ENCODE measurements at regions not wholly inside any gene's neighbourhood (a gene's known extent, or its start where the extent isn't known, plus 50 kb on each side); places are given as distances from the start of the nearest gene placed in this dataset.

- Histone ChIP-seq H3K27ac (no peak overlapping the region), H3K4me3 (no peak overlapping the region)
- DNase-seq (ENCODE audit: low spot score): no peak
- TF ChIP-seq, protein P1, sequence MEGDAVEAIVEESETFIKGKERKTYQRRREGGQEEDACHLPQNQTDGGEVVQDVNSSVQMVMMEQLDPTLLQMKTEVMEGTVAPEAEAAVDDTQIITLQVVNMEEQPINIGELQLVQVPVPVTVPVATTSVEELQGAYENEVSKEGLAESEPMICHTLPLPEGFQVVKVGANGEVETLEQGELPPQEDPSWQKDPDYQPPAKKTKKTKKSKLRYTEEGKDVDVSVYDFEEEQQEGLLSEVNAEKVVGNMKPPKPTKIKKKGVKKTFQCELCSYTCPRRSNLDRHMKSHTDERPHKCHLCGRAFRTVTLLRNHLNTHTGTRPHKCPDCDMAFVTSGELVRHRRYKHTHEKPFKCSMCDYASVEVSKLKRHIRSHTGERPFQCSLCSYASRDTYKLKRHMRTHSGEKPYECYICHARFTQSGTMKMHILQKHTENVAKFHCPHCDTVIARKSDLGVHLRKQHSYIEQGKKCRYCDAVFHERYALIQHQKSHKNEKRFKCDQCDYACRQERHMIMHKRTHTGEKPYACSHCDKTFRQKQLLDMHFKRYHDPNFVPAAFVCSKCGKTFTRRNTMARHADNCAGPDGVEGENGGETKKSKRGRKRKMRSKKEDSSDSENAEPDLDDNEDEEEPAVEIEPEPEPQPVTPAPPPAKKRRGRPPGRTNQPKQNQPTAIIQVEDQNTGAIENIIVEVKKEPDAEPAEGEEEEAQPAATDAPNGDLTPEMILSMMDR (IDR thresholded peaks at IDR 0.05): no peak
Measured at GRCh38 chr16:54503856-54504219, 217.3 kb upstream of the IRX3 start.

- DNase-seq (ENCODE audit: low spot score): no peak
- no peak overlapping the region for H3K4me3 ChIP-seq
- TF ChIP-seq, protein P1 (IDR thresholded peaks at IDR 0.05): no peak
- no peak overlapping the region for H3K27ac ChIP-seq
Measured at GRCh38 chr16:54503011-54503855, 216.6 kb upstream of the IRX3 start.

DNA sequence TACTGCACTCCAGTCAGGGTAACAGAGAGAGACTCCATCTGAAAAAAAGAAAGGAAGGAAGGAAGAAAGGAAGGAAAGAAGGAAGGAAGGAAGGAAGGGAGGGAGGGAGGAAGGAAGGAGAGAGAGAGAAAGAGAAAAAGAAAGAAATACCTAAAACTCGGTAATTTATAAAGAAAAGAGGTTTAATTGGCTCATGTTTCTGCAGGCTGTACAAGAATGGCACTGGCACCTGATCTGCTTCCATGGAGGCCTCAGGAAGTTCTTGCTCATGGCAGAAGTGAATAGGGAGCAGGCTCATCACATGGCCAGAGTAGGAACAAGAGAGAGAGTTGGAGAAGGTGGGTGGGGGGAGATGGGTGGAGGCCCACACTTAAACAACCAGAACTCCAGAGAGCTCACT, 215.2 kb upstream of the IRX3 start:
- Histone ChIP-seq H3K27ac (no peak overlapping the region), H3K4me3 (no peak overlapping the region)
- TF ChIP-seq, protein P1 (IDR thresholded peaks at IDR 0.05): no peak
- no peak for DNase-seq (ENCODE audit: low spot score)

GRCh38 chr16:54493594-54493993, 207.0 kb upstream of the IRX3 start:
- Histone ChIP-seq H3K4me3 (no peak overlapping the region), H3K27ac (no peak overlapping the region)
- TF ChIP-seq, protein P1 (IDR thresholded peaks at IDR 0.05): no peak
- DNase-seq (ENCODE audit: low spot score): no peak

DNA sequence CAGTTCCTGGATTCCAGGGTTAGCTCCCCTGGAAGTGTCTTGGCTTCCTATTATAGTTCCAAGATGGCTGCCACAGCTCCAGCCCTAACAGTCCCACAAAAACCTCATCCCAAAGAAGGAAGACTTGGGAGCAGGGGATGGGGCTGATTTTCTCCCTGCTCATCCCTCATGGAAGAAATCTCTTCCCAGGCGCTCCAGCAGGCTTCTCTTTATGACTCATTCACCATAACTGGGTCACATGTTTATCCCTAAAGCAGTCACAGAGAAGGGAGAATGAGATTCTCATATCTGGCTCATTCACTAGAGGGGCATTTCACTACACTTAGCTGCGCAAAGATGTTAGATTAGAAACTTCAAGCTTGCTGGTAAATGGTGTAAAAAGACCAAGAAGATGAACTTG, 206.5 kb upstream of the IRX3 start:
- DNase-seq (ENCODE audit: low spot score): no peak

DNA sequence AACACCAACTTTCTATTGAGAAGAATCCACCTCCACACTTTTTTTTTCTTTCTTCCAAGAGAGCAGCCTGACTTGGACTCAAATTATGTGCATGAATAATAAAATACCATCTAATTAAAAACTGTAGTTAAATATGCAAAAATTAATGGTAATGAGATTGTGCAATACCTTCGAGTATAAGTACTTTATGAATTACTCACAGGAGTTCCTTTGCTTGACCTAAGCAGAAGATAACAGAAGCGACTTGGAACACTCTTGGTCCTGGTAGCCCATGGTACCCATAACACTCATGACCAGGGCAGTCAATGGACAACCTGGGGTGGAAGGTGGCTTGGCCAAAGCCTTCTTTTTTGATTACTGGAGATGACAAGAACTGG, 203.5 kb upstream of the IRX3 start:
- TF ChIP-seq, protein P1 (IDR thresholded peaks at IDR 0.05): no peak
- no peak for DNase-seq (ENCODE audit: low spot score)
- Histone ChIP-seq H3K4me3 (no peak overlapping the region), H3K27ac (no peak overlapping the region)

More for the DNA sequence above, 206.5 kb upstream of the IRX3 start:
- Histone ChIP-seq H3K4me3 (no peak overlapping the region), H3K27ac (no peak overlapping the region)
- TF ChIP-seq, protein P1 (IDR thresholded peaks at IDR 0.05): no peak

Measured in coronary artery (tissue), 2 donors.